Bronchial epithelial cell (primary cell): ENCODE measurements at regions not wholly inside any gene's neighbourhood (a gene's known extent, or its start where the extent isn't known, plus 50 kb on each side); places are given as distances from the start of the nearest gene placed in this dataset.

Experiments used
- DNase-seq: peaks from one replicate; pipeline ENCODE4 v3.0.0-alpha.2; 2010; ENCODE audit warnings: low read depth
- FAIRE-seq: peaks from 2 replicates; lab custom pipeline; 2011; peaks lifted over from hg19 to GRCh38; lab: Jason Lieb, UNC
- H3K27me3 ChIP-seq: 2 replicates; pipeline ENCODE4 v1.5.1; 2011; ENCODE audit warnings: low read length; ENCODE audit not compliant: control insufficient read depth, insufficient read depth
- H3K36me3 ChIP-seq: 2 replicates; pipeline ENCODE4 v1.5.1; 2011; ENCODE audit warnings: low read length; ENCODE audit not compliant: control insufficient read depth, insufficient read depth
- H3K4me3 ChIP-seq: 2 replicates; pipeline ENCODE4 v1.5.1; 2011; ENCODE audit warnings: mild to moderate bottlenecking, low read depth, low read length, control low read depth
- CTCF ChIP-seq: IDR thresholded peaks from 2 replicates; pipeline ENCODE4 v1.5.1; 2011; ENCODE audit warnings: mild to moderate bottlenecking, moderate library complexity, low read length, control low read depth, inconsistent platforms; ENCODE audit not compliant: insufficient read depth, severe bottlenecking

GRCh38 chr14:46322730-46323403, 328.7 kb downstream of the RPL10L start:
- H3K27me3 ChIP-seq = no peaks in the 10 kb centered on the region
- H3K36me3 ChIP-seq = no peaks in the 10 kb centered on the region
- no peak for FAIRE-seq
- DNase-seq = no peak
- H3K4me3 ChIP-seq = no peak overlapping the region
- TF ChIP-seq CTCF = no peak

- TF ChIP-seq CTCF = no peak
- FAIRE-seq = no peak
- no peak overlapping the region for H3K4me3 ChIP-seq
- H3K27me3 ChIP-seq = no peaks in the 10 kb centered on the region
- H3K36me3 ChIP-seq = no peaks in the 10 kb centered on the region
- DNase-seq = peak; percentile 2
Observed at GRCh38 chr14:46322076-46322475, 329.5 kb downstream of the RPL10L start.

GRCh38 chr14:46306267-46306666, 345.3 kb downstream of the RPL10L start:
- FAIRE-seq (no peak), DNase-seq (no peak)
- no peak for TF ChIP-seq CTCF
- no peaks in the 10 kb centered on the region for H3K36me3 ChIP-seq
- H3K4me3 ChIP-seq = no peak overlapping the region
- H3K27me3 ChIP-seq = no peaks in the 10 kb centered on the region

- FAIRE-seq (no peak), DNase-seq (no peak)
- no peaks in the 10 kb centered on the region for H3K36me3 ChIP-seq
- no peak for TF ChIP-seq CTCF
- H3K4me3 ChIP-seq = no peak overlapping the region
- no peaks in the 10 kb centered on the region for H3K27me3 ChIP-seq
Observed at GRCh38 chr14:46300765-46301164, 350.8 kb downstream of the RPL10L start.

- no peak overlapping the region for H3K4me3 ChIP-seq
- no peak for DNase-seq
- no peaks in the 10 kb centered on the region for H3K36me3 ChIP-seq
- H3K27me3 ChIP-seq = no peaks in the 10 kb centered on the region
- TF ChIP-seq CTCF = no peak
- no peak for FAIRE-seq
Observed at GRCh38 chr14:46290706-46291105, 360.9 kb downstream of the RPL10L start.

- no peaks in the 10 kb centered on the region for H3K27me3 ChIP-seq
- H3K4me3 ChIP-seq = no peak overlapping the region
- TF ChIP-seq CTCF = no peak
- H3K36me3 ChIP-seq = no peaks in the 10 kb centered on the region
- FAIRE-seq = no peak
- DNase-seq = no peak
Observed at GRCh38 chr14:46279776-46280175, 371.8 kb downstream of the RPL10L start.
